GM18951 (cell line): ENCODE measurements at regions not wholly inside any gene's neighbourhood (a gene's known extent, or its start where the extent isn't known, plus 50 kb on each side); places are given as distances from the start of the nearest gene placed in this dataset.

Experiments used
- POLR2A ChIP-seq: IDR thresholded peaks from 4 replicates; pipeline ENCODE4 v1.6.1; 2011; ENCODE audit warnings: mild to moderate bottlenecking; ENCODE audit not compliant: insufficient read length, insufficient read depth; ENCODE audit errors: extremely low read depth
- in situ Hi-C: fragments of 300-500 bp; cut with MboI; formaldehyde crosslinking; loops from one replicate; pipeline ENCODE4 v1.12.0; 2022; ENCODE audit warnings: low sequenced_read_pairs, mixed read lengths, inconsistent platforms; ENCODE audit not compliant: unreplicated experiment

DNA sequence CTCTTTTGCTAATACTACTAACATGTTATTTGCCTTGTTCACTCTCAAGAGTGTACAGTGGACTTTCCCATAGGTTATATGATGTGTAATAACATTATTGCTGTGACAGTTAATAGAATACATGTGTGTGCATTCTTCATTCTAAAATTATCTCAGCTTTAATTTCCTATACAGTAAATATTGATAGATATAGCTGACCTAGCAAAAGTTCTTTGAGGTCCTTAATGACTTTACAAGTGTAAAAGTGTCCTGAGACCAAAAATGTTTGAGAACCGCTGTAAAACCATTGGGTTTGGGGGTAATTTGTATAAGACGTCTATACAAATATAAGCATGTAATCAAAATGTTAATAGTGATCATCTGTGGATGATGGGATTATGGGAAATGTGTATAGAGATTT is 469.5 kb upstream of the PROK2 start:
- in situ Hi-C loops = no loop called here
- TF ChIP-seq POLR2A = no peak

DNA sequence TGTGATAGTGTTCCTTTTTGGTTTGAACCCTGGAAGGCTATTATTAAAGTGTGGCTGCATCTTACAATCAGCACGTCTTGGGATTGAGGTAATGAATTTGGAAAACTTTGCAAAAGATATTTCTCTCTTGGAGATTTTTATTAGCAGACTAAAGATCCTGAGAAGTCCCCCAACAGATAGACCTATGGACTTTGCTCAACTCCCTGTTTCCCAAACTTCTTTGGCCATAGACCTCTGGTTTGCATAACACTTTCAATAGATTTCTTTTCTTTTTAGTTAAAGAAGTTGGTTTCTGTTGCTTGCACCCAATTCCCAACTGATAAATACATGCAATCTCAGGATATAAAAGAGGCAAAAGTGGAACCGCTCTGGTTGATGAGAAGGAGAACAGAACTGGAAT is 465.8 kb upstream of the PROK2 start:
- no peak for TF ChIP-seq POLR2A
- in situ Hi-C loops = no loop called here

DNA sequence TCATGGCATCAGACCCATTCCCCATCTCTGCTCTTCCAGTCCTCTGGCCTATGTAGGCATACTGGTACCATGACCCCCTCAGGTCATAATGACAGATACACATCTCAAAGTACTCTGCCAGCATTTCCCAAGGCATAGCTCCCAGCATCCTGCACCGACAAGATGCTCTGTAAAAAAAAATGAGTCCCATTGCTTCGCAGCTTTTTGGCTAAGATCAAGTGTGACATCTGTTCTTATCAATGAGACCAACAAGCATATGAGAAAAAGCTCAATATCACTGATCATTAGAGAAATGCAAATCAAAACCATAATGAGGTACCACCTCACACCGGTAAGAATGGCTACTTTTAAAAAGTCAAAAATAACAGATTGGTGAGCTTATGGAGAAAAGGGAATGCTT is 463.9 kb upstream of the PROK2 start:
- no peak for TF ChIP-seq POLR2A
- in situ Hi-C loops = no loop called here

DNA sequence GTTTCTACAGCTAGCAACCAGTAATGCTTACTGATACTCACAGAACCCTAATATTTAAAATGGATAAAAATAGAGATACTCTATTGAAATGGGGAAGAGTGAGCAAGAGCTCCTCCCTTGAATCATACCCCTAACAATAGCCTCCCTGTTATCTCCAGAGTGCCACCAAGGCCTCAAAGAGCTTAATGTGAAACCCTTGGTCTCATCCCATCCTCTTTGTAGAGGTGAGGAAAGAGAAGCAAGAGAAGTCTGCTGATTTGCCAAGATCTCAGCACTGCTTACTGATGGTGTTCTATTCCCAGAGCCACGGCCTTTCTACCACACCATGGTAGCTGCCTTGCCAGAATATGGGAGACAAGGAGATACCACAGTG is 463.4 kb upstream of the PROK2 start:
- in situ Hi-C loops = no loop called here
- no peak for TF ChIP-seq POLR2A

DNA sequence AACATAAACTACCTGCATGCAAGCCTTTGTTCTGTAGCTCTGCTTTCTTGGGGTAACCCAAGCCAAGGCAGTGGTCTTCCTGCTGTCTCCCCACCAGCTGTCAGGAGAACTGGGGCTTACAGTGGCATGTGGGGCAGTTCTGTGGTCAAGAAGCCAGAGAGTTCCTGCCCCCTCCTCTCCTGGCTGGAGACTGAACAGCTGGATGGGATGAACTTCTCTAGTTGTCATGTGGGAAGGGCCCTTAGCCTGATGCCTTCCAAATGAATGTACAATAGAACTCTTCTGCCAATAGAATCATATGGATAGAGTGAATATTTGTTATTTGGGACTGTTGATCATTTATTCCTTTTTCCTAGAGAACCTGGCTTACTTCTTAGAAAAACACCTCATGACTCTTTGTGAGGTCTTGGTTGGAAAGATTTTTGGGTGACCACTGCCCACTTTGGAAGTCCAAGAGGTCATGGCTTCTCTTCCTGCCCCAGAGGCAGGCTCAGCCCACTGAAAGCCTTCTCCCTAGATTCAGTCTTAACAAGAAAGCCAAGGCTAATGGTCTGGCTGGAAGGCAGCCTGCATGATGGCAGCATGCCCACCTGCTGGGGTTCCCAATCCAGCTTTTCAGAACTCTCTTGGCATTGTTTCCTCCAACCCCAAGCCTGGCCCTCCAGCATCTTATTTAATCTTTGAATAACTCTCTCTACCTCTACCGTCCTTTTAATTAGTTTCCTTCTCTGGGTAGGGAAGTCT is 462.9 kb upstream of the PROK2 start:
- in situ Hi-C loops = no loop called here
- no peak for TF ChIP-seq POLR2A

DNA sequence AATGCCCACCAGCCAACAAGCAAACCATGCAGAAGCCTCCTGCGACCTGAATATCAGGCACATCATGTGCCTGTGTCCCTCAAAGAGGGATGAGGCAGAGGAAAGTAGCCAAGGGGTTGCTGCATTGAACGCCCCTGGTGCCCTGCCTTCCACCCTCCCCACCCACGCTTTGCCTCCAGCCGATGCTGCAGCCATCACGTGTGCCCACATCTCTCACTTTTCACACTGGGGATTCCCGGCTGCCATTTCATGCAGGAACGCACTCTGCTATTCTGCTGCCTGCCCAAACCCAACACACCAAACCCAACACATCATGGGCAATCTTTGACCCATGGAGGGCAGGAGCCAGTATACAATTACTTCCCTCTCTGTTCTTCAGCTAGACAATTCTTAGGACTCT is 462.2 kb upstream of the PROK2 start:
- no peak for TF ChIP-seq POLR2A
- in situ Hi-C loops = no loop called here

DNA sequence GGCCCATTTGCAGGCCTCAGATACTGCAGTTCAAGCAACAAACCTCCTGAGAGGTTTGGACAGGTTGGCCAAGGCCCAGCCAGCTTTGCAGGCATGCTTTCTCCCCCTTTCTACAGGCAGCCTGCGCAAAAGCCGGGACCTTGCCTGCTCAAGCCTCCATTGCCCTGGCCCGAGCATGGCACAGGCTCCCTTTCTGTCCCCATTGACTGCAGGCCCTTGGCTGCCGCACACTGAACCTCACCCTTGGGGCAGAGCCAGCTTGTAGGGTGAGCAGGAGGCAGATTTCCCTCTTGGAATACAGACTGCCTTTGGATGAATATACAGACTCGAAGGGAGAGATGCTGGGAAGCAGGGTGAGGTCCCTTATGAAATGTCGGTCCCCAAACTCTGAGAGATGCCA is 461.7 kb upstream of the PROK2 start:
- TF ChIP-seq POLR2A = no peak

DNA sequence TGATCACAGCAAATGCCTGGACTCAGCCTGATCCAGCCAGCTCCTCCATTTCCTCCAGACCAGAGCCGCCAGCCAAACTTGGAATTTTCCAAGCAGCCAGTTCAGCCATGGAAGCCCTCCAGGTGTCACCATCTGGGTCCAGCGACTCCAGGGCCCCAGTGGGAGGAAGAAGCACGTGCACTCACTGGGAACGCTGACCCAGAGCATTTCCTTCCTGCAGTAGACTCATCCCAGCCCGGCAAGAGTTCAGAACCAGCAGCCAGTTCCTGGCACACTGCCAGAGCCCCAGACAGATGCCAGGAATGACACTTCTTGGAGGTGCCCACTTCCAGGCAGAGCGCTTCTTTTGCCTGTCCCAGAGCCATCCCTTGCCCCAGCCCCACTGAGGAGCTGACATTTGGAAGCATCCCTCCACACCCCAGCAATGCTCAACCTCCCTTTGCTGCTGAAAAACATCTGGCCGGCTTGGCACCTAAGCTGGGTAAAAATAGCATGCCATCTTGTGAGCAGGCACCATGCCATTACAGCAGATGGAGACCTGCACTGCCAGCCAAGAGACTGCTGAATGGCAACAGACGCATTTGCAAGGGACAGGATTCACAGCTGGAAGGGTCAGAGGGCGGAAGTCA is 460.3 kb upstream of the PROK2 start:
- in situ Hi-C loops = no loop called here
- TF ChIP-seq POLR2A = no peak

More for the DNA sequence above, 461.7 kb upstream of the PROK2 start:
- in situ Hi-C loops = no loop called here

DNA sequence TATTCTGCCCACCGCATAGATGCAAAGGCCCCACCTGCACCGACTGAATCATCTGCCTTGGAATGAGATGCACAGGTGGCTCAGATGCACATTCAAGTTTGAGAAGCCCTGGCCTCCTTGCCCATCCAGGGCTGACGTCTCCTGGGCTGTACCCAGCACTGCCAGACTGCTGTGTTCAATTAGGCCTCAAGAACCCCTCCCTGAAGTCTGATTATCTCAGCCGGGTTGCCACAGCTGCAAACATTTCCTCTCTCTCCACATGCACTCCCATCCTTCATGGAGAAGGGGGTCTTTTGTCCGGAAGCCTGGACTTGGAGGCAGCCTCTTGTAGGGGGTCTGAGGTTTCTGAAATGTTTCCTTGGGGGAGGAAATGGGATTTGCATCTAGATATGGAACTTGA is 459.4 kb upstream of the PROK2 start:
- TF ChIP-seq POLR2A = no peak
- in situ Hi-C loops = no loop called here

DNA sequence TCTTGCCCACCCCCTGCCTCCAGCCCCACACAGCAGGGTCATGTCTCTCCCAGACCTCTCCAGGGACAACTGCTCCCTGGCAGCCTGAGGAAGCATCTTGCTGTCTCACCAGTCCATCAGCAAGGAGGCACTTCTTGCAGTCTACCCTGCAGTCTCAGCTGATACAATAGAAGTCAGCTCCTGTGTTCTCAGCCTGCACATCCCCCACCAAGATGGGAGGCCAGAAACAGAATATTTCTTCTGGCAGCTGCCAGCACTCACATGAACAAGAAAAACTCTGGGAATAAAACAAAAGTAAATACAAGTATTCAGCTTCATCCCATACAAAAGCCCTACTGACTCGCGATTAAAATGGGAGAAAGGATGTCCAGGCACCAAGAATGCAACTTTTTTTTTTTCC is 457.4 kb upstream of the PROK2 start:
- TF ChIP-seq POLR2A = no peak
- in situ Hi-C loops = no loop called here

DNA sequence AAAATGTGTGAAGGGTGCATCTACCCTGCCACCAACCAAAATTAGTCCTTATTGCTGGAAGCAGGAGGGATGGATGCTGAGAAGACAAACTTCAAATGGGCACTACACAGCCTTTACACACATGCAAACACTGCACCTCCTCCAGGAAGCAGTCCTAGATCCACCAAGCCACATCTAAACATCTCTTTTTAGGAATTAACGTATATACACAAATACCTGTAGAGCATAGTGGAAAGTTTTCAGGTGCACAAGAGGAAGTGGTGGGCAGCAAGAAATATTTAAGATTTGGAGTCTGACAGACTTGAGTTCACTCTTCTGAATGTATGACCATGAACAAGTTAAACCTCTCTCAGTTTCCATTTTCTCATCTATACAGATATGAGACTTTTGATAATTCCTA is 456.6 kb upstream of the PROK2 start:
- in situ Hi-C loops = no loop called here

DNA sequence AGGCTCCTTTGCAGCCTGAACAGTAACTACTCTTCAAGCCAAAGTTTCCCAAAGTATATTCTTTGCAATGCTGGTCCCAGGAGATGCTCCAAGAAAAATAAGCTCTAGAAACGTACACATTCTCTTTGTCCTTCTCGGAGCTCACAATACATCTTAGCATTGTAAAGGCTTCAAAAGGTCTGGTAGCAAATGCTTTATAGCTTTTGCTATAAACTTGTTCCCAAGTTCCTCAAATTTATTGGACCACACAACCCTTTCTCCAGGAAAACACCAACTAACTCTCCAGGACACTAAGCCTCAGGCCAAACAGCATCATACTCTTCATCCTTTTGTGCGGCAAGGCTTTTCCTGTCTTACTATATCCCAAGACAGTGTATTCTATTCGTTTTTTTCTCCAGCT is 455.6 kb upstream of the PROK2 start:
- TF ChIP-seq POLR2A = no peak
- in situ Hi-C loops = no loop called here

More for the DNA sequence above, 456.6 kb upstream of the PROK2 start:
- no peak for TF ChIP-seq POLR2A

DNA sequence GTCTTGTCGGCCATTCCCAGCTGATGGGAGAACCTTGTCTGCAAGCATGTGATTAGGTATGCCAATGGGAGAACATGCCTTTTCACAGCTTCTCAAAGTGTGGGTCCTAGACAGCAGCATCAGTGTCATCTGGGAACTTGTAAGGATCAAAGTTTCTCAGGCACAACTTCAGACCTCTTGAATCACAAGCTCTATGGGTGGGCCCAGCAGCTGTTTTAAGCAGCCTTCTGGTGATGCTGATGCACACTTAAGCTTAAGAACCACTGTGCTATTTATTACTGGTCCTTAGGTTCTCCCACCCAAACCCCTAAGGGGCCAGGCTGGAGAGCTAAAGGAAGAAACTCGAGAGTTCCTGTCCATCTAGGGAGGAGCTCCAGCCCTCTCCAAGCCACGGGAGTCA is 453.9 kb upstream of the PROK2 start:
- TF ChIP-seq POLR2A = no peak
- in situ Hi-C loops = no loop called here

DNA sequence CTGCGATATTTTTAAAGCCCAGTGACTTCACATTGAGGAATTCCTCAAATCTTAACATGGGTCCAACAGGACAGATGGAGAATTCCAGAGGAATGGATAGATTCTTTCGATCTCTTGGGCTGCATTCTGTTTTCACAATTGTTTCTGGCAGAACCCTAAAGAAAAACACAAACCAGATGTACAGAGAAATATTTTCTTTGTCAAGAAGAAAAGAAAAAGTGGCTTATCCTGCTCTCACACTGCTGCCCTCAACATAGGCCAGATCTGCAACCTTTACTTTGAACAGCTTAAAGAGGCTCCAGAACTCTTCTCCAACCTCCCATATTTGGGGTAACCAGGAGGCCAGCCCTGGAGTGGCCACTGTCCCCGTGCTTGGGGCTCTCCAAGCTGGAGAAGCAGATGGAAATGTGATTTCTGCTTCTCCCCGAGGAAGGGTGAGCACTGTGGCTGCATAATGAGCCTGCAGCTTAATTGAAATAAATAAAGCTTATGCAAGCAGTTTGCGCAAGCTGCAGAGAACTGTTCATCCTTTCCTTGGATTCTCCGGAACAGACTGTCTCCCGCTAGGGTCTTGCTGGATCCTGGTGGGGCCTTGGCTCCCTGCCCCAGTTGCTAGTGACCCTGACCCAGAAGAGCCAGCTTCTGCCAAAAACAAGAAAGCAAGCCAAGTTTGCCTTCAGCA is 453.2 kb upstream of the PROK2 start:
- in situ Hi-C loops = no loop called here
- no peak for TF ChIP-seq POLR2A
